Medulla oblongata (tissue), 1 donor: ENCODE measurements at regions not wholly inside any gene's neighbourhood (a gene's known extent, or its start where the extent isn't known, plus 50 kb on each side); places are given as distances from the start of the nearest gene placed in this dataset.
A peak's percentile ranks its signal among the peaks of the same experiment; 100 is the strongest.

Source experiments
- DNase-seq: peaks from one replicate; pipeline ENCODE4 v3.0.0-alpha.2; 2015; ENCODE audit errors: extremely low spot score

GRCh38 chr17:52395308-52395707 is 236.8 kb upstream of the CA10 start:
- DNase-seq = no peak

- no peak for DNase-seq
Observed at GRCh38 chr17:52390422-52390821, 231.9 kb upstream of the CA10 start.

- no peak for DNase-seq
Observed at GRCh38 chr17:52389632-52390031, 231.1 kb upstream of the CA10 start.

GRCh38 chr17:52388941-52389340 is 230.4 kb upstream of the CA10 start:
- DNase-seq = no peak

DNA sequence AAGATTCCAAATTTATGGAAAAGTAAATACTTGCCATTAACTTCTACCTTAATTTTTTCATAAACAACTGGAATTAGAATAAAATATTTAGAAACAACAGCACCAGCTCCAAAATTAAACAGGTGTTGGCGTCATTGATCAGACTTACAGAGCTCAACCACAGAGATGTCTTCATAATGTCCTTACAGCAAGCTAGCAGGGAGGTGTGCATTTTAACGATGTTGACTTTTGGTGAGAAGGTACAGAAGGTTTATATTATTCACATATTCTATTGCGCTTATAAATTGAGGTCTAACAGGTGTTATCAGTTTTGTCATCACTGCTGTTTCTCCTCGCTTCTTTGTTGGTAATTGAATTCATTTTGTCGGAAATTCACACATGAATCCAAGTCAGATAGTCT is 226.2 kb upstream of the CA10 start:
- no peak for DNase-seq

GRCh38 chr17:52383493-52384100 is 225.1 kb upstream of the CA10 start:
- peak; percentile 86 for DNase-seq

- DNase-seq = no peak
Observed at GRCh38 chr17:52378860-52379259, 220.3 kb upstream of the CA10 start.

DNA sequence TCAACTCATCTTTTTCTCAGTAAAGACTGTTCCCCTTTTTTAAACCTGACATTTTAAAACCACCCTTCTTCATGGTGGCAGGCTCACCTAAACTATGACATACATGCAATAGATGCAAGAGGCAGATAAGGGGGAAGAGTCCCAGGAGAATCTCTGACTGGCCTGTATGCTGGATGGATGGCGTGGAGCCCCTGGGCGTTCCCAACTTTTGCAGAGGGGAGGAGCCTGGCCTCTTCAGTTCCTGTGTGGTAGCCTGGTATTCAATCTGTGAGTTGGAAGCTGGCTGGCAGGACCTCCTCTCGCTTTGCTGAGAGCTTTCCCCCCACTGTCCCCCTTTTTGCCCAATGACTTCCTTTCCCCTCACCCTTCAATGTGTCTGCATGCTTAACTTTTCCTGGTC is 217.6 kb upstream of the CA10 start:
- no peak for DNase-seq

GRCh38 chr17:52368886-52369285 is 210.4 kb upstream of the CA10 start:
- no peak for DNase-seq

- DNase-seq = no peak
Observed at GRCh38 chr17:52357854-52358253, 199.3 kb upstream of the CA10 start.

GRCh38 chr17:52336796-52337195 is 178.3 kb upstream of the CA10 start:
- no peak for DNase-seq

- no peak for DNase-seq
Observed at GRCh38 chr17:52306314-52306713, 147.8 kb upstream of the CA10 start.

DNA sequence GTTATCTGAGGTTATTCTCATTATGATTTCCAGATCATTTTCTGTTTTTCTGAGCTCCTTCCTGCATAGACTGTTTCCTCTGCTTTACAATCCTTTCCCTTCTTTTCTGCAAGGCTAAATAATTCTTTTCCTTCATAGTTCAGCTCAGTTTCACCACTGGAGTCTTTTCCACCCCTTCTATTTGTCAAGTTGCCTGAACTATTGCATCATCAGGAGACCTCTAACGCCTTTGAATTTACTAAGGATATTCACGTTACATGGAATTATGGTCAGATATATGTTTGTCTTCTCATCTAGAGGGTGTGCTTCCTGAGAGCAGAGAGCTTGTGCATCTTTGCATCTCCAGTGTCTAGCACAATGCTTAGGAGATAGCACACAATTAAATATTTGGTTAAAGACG is 140.4 kb upstream of the CA10 start:
- no peak for DNase-seq

DNA sequence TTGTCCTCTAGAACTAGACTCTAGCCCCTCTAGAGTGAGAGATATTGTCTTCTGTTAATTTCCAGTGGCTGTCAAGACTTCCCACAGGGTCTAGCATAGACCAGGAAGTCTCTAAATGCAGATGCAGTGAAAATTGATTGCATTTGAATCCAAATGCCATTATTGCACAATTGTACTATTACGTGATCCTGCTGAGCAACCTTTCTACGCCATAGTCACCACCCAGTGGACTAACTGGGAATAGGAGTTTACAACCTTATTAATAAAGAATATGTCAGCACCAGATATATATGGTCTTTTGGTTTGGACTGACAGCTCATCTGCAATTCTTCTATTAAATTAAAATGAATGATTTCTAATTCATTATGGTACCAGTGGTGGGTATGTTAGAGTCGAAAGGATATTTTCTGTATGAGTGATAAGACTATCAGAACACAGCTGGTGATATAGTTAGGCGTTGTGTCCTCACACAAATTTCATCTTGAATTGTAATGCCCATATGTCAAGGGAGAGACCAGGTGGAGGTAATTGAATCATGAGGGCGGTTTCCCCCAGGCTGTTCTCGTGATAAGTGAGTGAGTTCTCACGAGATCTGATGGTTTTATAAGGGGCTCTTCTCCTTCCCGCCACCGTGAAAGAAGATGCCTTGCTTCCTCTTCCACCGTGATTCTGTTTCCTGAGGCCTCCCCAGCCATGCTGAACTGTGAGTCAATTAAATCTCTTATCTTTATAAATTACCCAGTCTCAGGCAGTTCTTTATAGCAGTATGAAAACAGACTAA is 138.9 kb upstream of the CA10 start:
- DNase-seq = no peak

GRCh38 chr17:52294301-52294700 is 135.8 kb upstream of the CA10 start:
- no peak for DNase-seq

DNA sequence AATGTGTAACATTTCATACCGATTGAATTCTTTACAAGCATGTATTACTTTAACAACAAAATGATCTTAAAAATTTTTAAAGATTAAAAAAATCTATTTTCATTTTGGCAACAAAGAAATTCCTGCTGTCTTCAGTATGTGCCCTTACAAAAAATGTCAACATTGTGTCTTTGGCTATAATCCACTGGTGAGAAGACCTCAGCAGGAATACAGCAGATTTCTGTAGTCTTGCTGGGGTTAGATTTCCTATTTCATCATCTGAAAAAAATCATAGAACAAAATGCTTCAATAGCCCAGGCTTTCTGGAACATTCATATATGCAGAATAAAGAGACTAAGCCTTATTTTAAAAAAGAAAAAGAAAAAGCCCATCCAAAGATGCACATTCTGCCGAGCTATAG is 129.1 kb upstream of the CA10 start:
- DNase-seq = no peak

DNA sequence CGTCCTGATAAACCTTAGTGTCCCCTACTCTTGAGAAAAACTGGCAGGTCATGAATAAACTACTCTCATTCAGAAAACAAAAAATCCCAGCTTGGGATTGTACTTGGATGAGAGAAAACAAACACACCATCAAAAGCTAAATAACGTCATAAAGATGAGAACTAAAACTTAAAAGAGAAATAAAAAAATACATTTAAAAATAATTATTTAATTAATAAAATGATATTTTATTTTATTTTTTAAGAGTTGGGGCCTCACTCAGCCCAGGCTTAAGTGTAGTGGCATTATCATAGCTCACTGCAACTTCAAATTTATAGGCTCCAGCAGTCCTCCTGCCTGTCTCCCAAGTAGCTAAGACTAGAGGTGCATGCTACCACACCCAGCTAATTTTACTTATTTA is 125.4 kb upstream of the CA10 start:
- no peak for DNase-seq

GRCh38 chr17:52276381-52277008 is 118.0 kb upstream of the CA10 start:
- DNase-seq = no peak

DNA sequence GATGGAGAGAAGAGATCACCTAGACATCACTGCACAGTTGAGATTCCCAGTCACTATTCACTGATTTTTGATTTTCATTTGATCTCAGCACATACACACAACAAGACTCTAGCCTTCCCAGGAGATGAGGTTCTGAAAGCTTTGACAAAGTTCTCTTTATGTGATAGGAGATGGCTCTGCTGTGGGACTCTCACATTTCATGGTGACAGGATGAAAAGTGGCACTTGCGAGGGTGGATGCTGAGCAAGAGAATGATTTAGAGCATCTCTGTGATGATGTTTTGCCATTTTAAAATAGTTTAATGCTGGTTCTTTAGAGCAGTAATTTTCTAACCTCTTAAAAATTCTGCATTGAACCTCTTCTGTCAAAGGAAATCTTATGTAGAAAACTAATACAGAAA is 113.3 kb upstream of the CA10 start:
- DNase-seq = no peak

- DNase-seq = no peak
Observed at GRCh38 chr17:52255347-52255746, 96.8 kb upstream of the CA10 start.

DNA sequence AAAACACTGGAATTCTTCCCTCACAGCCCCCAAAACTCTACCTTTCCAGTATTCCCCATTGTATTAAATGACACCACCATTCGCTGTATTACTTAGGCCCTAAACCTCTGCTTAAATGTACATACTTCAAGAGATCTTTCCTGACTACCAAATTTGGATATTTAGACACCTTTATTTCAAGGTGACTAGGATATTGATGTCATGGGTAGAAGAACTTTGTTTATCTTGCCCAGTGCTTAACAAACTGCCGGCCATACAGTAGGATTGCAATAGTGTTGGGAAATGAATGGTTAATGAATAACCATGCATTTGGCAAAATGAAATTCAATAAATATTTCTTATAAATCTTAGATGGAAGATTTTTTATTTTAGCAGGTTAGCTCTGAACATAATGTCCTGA is 86.2 kb upstream of the CA10 start:
- no peak for DNase-seq

DNA sequence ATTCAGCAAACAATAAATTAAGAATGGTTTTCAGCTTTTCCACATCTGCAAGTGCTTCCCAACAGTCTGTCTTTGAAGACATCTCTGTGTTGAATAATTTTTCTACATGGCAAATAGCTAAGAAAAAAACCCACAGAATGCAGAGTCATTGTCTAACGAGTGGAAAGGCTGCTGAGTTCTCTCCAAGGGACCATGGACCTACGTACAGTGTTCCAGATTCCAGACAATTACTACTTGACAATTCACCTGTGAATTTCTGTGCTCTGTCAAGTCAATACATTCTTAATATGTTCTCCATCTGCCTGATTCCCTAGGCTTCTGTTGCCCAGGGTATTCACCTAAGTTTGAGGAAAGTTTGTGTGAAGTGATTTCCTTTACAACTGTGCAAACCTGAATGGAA is 83.8 kb upstream of the CA10 start:
- no peak for DNase-seq

- DNase-seq = no peak
Observed at GRCh38 chr17:52237151-52237550, 78.6 kb upstream of the CA10 start.
